ENCODE measurements at regions not wholly inside any gene's neighbourhood (a gene's known extent, or its start where the extent isn't known, plus 50 kb on each side); places are given as distances from the start of the nearest gene placed in this dataset.
A peak's percentile ranks its signal among the peaks of the same experiment; 100 is the strongest.

DNA sequence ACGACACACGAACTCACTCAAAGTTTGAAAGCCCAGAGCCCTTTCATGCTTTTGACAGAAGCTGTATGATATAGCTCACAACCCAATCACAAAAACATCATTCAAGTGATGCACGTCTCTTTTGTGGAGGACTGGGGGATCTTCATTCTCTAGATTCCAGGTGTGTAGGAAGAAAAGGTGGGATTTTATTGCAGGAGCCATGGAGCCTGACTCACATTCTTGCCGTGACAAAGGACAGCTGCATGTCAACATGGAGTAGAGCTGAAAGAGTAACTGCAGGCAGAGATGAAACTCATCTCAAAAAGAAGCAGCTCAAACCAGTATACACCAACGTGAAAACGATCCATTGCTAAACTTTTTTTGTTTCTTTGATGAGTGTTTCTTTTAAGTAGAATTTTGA lies 50.9 kb upstream of the PDE1A start:
- TF ChIP-seq, protein P1, sequence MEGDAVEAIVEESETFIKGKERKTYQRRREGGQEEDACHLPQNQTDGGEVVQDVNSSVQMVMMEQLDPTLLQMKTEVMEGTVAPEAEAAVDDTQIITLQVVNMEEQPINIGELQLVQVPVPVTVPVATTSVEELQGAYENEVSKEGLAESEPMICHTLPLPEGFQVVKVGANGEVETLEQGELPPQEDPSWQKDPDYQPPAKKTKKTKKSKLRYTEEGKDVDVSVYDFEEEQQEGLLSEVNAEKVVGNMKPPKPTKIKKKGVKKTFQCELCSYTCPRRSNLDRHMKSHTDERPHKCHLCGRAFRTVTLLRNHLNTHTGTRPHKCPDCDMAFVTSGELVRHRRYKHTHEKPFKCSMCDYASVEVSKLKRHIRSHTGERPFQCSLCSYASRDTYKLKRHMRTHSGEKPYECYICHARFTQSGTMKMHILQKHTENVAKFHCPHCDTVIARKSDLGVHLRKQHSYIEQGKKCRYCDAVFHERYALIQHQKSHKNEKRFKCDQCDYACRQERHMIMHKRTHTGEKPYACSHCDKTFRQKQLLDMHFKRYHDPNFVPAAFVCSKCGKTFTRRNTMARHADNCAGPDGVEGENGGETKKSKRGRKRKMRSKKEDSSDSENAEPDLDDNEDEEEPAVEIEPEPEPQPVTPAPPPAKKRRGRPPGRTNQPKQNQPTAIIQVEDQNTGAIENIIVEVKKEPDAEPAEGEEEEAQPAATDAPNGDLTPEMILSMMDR (IDR thresholded peaks at IDR 0.05; ENCODE audit: low read length, missing control alignments): no peak
- DNase-seq (ENCODE audit: low read depth): no peak
- no peak overlapping the region for H3K4me3 ChIP-seq (replicated peaks; ENCODE audit: low read depth, low read length)

DNA sequence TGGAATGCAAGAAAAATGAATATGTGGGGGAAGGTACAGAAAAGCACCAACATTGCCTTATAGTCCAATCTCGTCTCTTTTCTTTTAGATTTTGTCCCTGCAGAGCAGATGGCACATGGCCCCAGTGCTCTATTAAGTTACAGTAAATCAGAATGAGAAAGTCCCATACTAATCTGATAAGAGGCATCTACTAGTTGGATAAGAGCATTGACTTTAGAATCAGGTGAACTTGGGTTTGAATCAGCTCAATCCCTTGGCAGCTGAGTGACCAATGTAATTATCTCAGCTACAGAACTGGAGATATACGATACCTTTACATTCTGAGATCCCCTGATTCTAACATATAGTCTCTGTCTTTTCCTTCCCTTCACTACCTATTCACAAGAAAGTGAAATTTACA lies 54.8 kb upstream of the PDE1A start:
- TF ChIP-seq, protein P1 (IDR thresholded peaks at IDR 0.05; ENCODE audit: low read length, missing control alignments): no peak
- no peak overlapping the region for H3K4me3 ChIP-seq (replicated peaks; ENCODE audit: low read depth, low read length)
- DNase-seq (ENCODE audit: low read depth): no peak

DNA sequence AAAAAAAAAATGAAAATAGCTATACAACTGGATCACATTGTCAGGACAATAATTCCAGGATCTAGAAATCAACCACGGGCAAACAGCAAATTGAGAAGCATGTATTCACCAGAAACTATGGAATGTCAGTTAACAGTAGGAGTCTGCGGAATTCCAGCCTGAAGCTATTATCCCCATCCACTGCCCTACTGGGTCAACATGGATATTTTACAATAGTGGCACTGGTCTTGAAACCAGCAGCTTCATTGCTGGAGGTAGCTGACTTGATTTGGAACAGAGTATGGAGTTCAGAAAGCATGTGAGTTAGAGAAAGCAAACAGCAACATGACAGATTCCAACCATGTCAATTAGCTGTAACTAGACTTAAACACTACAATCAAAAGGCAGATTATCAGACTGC lies 55.7 kb upstream of the PDE1A start:
- TF ChIP-seq, protein P1 (IDR thresholded peaks at IDR 0.05; ENCODE audit: low read length, missing control alignments): no peak
- no peak for DNase-seq (ENCODE audit: low read depth)
- H3K4me3 ChIP-seq (replicated peaks; ENCODE audit: low read depth, low read length): no peak overlapping the region

DNA sequence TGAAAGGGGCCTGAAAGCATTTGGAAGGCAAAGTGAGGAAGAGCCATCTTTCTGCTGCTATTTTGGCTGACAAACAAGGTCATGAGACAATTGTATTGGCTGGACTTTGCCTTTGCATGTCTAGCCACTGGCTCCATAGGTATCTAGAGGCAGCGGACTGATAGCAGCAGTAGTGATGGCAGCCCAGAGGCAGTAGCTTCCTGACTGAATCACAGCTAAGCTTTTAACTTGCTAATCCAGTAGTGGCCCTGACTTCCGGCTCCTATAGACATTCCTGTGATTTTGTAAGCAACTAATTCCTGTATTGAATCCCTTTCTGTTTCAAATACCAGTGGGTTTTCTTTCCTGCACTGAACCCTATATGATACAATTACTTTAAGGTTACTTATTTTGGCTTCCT lies 69.8 kb upstream of the PDE1A start:
- TF ChIP-seq, protein P1 (IDR thresholded peaks at IDR 0.05; ENCODE audit: low read length, missing control alignments): no peak

DNA sequence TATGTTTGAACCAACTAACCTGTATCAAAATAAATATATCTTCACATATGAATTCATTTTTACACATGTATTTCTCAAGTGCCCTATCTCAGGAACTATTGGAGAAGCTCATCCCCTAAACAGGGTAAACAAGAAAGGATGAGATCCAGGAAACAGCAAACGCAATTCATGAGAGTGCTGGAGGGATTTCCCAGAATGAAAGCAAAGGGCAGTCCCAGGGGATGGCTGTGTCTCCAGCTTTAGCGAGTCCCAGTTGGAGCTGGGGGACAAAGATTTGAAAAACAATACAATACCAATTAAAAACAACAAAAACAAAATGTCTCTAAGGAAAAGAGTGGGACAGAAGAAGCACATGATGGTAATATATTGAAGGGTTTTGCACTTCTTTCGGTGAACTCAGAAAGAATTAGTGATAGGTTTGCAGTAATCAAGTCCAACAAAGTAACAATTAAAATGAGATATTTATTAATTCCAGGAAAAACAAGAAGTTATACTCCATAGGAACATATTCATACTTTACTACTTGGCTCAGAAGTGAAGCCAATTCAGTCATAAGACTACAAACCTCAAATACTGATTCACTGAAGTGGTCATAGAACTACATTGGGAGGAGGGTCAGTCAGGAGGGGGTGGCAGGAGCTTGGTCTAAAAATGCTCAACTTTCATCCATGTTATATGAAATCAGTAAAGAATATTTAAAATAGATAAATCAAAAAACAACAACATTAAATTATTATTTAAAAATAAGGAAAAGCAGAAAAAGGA lies 73.1 kb upstream of the PDE1A start:
- peak; percentile 23 for DNase-seq (ENCODE audit: low read depth)

More for the DNA sequence above, 69.8 kb upstream of the PDE1A start:
- no peak overlapping the region for H3K4me3 ChIP-seq (replicated peaks; ENCODE audit: low read depth, low read length)
- DNase-seq (ENCODE audit: low read depth): peak; percentile 4

DNA sequence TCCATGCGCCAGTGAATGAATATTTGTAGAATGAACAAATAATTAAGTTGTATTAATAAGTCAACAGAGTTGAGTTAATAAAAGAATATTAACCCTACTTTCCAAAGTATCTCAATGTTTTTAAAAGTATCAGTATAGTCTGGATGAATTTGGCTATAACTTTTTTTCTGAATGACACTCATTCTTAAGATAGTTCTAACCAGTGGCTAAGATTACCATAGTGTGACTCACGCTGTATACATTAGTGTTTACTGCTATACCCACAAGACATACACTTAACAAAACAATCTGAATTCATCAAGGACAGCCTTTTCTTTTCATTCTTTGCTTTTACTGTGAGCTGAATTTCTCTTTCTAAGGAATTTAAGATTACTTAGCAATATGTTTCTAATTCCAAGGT lies 77.0 kb upstream of the PDE1A start:
- TF ChIP-seq, protein P1 (IDR thresholded peaks at IDR 0.05; ENCODE audit: low read length, missing control alignments): no peak
- H3K4me3 ChIP-seq (replicated peaks; ENCODE audit: low read depth, low read length): no peak overlapping the region
- DNase-seq (ENCODE audit: low read depth): peak; percentile 82

More for the DNA sequence above, 73.1 kb upstream of the PDE1A start:
- TF ChIP-seq, protein P1 (IDR thresholded peaks at IDR 0.05; ENCODE audit: low read length, missing control alignments): no peak
- H3K4me3 ChIP-seq (replicated peaks; ENCODE audit: low read depth, low read length): no peak overlapping the region

DNA sequence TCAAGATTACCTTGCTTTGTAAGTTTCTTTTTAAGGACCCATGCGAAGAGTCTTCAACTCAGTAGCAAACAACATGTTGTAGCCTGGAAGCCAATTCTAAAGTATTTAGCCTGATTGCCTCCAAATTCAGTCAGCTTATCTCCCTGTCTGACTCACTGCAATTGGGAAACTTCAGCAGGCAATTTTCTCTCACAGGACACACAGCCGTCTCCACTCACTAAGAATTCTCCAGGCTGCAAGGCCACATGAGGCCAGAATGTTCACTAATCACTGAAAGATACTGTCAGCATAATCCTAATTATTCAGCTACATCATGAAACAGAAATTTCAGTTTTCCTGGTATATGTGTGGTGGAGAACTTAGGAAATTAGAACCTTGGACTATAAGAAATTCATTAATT lies 78.1 kb upstream of the PDE1A start:
- peak; percentile 95 for DNase-seq (ENCODE audit: low read depth)
- TF ChIP-seq, protein P1 (IDR thresholded peaks at IDR 0.05; ENCODE audit: low read length, missing control alignments): no peak

More for the DNA sequence above, 78.1 kb upstream of the PDE1A start:
- H3K4me3 ChIP-seq (replicated peaks; ENCODE audit: low read depth, low read length): no peak overlapping the region

All from fibroblast of pulmonary artery (primary cell).